Epithelial cell of esophagus (primary cell): ENCODE measurements at regions not wholly inside any gene's neighbourhood (a gene's known extent, or its start where the extent isn't known, plus 50 kb on each side); places are given as distances from the start of the nearest gene placed in this dataset.
A peak's percentile ranks its signal among the peaks of the same experiment; 100 is the strongest.

Experiments
- DNase-seq: peaks from one replicate; pipeline ENCODE4 v3.0.0; 2010; ENCODE audit warnings: low read depth
- H3K4me3 ChIP-seq: 2 replicates; pipeline ENCODE4 v1.5.1; 2011; ENCODE audit warnings: mild to moderate bottlenecking, low read length, control low read depth
- TF ChIP-seq, protein P1 (sequence below): IDR thresholded peaks from 2 replicates; pipeline ENCODE4 v1.5.1; 2011; ENCODE audit warnings: low read depth, mild to moderate bottlenecking, low read length, control low read depth, inconsistent platforms; ENCODE audit not compliant: insufficient read depth; ENCODE audit errors: missing control alignments

DNA sequence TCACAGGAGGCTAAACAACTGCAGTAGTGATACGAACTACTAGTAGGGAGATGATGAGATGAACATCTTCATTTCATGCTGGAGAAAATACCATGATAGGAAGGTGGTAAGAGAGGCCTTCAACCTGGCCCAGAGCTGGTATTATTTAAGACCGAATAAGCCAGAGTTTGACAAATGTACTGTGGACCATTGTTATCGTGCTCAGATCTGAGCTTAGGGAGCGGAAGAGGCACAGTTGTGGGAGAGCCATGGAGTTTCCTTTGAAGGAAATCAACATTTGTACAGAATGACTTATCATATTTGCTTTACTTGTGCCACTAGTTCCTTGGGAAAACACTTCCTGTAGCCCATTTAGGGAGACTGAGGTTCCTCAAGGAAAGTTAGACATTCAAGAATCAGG, 260.6 kb upstream of the TNP1 start:
- TF ChIP-seq, protein P1, sequence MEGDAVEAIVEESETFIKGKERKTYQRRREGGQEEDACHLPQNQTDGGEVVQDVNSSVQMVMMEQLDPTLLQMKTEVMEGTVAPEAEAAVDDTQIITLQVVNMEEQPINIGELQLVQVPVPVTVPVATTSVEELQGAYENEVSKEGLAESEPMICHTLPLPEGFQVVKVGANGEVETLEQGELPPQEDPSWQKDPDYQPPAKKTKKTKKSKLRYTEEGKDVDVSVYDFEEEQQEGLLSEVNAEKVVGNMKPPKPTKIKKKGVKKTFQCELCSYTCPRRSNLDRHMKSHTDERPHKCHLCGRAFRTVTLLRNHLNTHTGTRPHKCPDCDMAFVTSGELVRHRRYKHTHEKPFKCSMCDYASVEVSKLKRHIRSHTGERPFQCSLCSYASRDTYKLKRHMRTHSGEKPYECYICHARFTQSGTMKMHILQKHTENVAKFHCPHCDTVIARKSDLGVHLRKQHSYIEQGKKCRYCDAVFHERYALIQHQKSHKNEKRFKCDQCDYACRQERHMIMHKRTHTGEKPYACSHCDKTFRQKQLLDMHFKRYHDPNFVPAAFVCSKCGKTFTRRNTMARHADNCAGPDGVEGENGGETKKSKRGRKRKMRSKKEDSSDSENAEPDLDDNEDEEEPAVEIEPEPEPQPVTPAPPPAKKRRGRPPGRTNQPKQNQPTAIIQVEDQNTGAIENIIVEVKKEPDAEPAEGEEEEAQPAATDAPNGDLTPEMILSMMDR, result no peak
- DNase-seq, result no peak
- H3K4me3 ChIP-seq, result no peak overlapping the region

DNA sequence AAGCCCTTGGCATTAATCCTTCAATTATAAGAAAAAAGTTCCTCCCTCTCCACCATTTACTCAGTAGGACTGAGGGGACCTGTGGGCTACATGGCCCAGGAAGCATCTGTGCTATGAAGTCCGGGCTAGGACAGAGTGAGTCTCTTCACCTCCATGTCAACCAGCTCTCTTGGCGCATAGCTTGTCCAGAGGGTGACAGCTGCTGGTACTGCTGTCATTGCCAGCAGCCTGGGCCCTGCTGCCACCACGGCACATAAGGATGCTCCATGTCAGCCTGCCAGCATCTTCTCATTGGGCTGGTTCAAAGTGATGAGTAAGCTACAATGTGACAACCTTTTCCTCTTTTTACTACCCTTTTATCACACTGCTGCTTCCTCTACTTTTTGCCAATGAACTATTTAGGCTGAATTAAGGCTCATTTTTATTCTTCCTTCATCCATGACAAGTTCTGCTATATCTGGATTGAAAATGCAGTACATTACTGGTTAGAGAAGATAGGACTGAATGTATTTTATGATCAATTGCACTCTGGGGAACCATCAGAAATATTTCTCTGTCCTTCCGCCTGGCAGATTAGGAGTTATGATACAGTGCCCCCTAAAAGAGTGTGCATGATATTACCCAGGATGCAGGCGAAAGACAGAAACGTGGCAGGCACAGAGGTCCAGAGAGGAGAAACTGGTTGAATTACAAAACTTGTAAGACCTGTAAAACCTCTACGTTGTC, 258.9 kb upstream of the TNP1 start:
- DNase-seq, result no peak
- TF ChIP-seq, protein P1, result no peak
- H3K4me3 ChIP-seq, result no peak overlapping the region

DNA sequence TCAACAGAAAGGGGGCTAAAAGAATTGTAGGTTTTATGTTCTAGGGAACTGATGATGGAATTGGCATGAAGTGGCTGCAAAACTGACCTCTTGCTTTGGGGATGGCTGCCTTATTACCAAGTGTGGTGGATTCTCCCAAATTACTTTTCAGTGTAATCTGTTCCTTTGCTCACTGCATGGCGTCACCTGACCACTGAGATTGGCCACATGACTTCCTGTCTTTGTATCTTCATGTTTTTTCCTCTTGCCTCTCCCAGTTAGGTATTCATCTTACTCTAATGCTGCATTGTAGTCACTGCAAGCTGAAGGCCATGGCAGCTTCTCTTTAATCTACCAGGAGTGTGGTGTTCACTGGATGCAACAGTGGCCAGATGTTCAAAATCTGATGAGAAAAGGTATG, 257.7 kb upstream of the TNP1 start:
- no peak for DNase-seq
- TF ChIP-seq, protein P1, result no peak
- no peak overlapping the region for H3K4me3 ChIP-seq

DNA sequence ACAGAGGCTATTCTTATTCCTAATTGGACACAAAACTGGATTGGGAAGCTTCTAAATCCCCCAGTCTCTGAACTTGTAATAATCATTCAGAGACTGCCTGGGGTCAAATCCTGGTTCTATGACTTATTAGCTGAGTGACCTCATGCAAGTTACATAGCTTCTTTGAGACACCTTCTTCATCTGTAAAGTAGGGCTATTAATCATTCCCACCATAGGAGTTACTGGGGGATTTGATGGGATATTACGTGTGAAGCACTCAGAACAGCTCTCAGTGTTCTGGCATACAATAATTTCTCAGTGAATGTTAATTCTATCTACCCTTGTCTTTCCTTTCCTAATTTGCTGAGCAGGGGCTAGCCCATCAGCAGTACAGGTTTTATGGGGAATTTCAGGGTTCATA, 256.7 kb upstream of the TNP1 start:
- TF ChIP-seq, protein P1, result no peak
- peak; percentile 20 for DNase-seq
- no peak overlapping the region for H3K4me3 ChIP-seq

DNA sequence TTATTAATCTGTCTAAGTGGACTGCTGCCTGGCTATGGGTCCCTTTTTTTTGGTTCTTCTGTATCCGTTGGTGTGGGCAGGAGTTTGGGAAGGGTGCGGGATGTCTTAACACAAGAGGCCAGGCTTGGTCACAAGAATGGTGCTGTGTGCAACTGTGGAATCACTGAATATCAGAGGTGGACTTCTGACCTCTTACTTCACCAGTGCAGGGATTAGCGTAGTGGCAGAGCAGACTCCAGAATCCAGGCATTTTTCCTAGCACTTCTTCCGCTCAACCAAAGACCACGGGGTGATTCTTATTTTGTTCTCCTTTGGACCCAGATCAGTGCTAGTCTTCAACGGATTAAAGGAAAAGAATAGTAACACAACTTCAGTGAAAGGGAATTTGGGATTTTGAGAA, 254.3 kb upstream of the TNP1 start:
- TF ChIP-seq, protein P1, result no peak
- H3K4me3 ChIP-seq, result no peak overlapping the region
- DNase-seq, result no peak

DNA sequence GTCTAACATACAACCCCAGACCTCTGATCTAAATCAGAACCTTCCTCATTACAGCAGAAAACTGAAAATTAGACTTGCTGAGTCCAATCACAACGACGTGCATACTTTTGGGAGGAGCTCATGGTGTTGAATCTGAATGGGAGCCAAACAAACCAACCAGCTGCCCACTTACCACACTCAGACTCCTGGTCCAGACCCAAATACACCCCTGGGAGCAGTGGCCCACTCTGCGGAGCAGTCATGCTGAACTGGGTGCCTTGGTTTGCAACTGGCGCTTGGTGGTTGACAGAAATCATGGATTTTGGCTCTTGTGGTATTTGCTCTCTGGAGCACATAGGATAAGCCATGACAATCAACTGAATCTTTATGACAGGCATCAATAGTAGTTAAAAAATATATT, 253.6 kb upstream of the TNP1 start:
- DNase-seq, result no peak

More for the DNA sequence above, 253.6 kb upstream of the TNP1 start:
- TF ChIP-seq, protein P1, result no peak
- no peak overlapping the region for H3K4me3 ChIP-seq
